HepG2 (cell line): ENCODE measurements at regions not wholly inside any gene's neighbourhood (a gene's known extent, or its start where the extent isn't known, plus 50 kb on each side); places are given as distances from the start of the nearest gene placed in this dataset.

Source experiments
- ATAC-seq: fragments of 200-7000 bp; cut with Tn5 transposase; 3 replicates; pipeline ENCODE4 v1.9.1; 2020; ENCODE audit warnings: mild to moderate bottlenecking, moderate library complexity
- BruUV-seq: library from RNA; stranded (reverse); fragments of 400-500 nt; replicated peaks from 2 replicates; lab custom pipeline; 2021; lab: Mats Ljungman, UMichigan
- CTCF ChIA-PET: fragments of 300-600 bp; formaldehyde crosslinking; extraction: SDS; loops from one replicate; lab custom pipeline; 2021; ENCODE audit warnings: low total read pairs, inconsistent platforms, low intra/inter-chr PET ratio; lab: Yijun Ruan, JAX
- POLR2A ChIA-PET: fragments of 350-600 bp; sonication (Branson Sonifier 250); formaldehyde crosslinking; loops from one replicate; lab custom pipeline; 2020; ENCODE audit warnings: antibody characterized with exemption, inconsistent platforms; lab: Yijun Ruan, JAX
- DNase-seq: peaks from one replicate; pipeline ENCODE4 v3.0.0-alpha.2; 2015; ENCODE audit warnings: low spot score
- FAIRE-seq: peaks from 3 replicates; lab custom pipeline; 2011; peaks lifted over from hg19 to GRCh38; lab: Jason Lieb, UNC
- H2AFZ ChIP-seq: one replicate; pipeline ENCODE4 v1.6.1; 2011; ENCODE audit warnings: low read length, inconsistent platforms
- H3K27ac ChIP-seq: fragments of 300-600 bp; 3 replicates; pipeline ENCODE4 v1.8.0; 2011; ENCODE audit warnings: mixed run types, mild to moderate bottlenecking, mixed read lengths, low read length, inconsistent platforms; ENCODE audit not compliant: insufficient read depth; ENCODE audit errors: extremely low read length
- H3K27me3 ChIP-seq, 2 experiments: fragments of 200-600 bp in 1 of 2; 2 replicates in 1 of 2; 3 replicates in 1 of 2; pipeline versions ENCODE4 v1.6.0 to v1.8.0; 2011; ENCODE audit warnings: low read length in 2 of 2, mild to moderate bottlenecking in 2 of 2, moderate library complexity in 2 of 2, inconsistent platforms in 1 of 2; ENCODE audit not compliant: insufficient read depth in 2 of 2, control insufficient read depth in 1 of 2
- H3K36me3 ChIP-seq, 2 experiments: fragments of 200-600 bp in 1 of 2; replicated peaks in 1 of 2; 2 replicates in 1 of 2; 3 replicates in 1 of 2; pipeline versions ENCODE4 v1.5.1 to v1.8.0; 2011; ENCODE audit warnings: low read length in 2 of 2, inconsistent platforms in 1 of 2; ENCODE audit not compliant: insufficient read depth in 2 of 2, control insufficient read depth in 1 of 2
- H3K4me1 ChIP-seq: 2 replicates; pipeline ENCODE4 v1.5.1; 2012; ENCODE audit warnings: low read length, inconsistent platforms; ENCODE audit not compliant: insufficient read depth
- H3K4me2 ChIP-seq: 2 replicates; pipeline ENCODE4 v1.6.0; 2011; ENCODE audit warnings: low read depth, low read length, inconsistent platforms
- H3K4me3 ChIP-seq, 3 experiments: fragments of 200-600 bp in 1 of 3; sonication (generic), shearing (Covaris generic) in 1 of 3; replicated peaks in 1 of 3; 2 replicates each; pipeline ENCODE4 v1.5.1; 2011 to 2016; ENCODE audit warnings: low read length in 3 of 3, inconsistent platforms in 2 of 3, low read depth in 2 of 3, mild to moderate bottlenecking in 2 of 3, control low read depth in 1 of 3, mixed read lengths in 1 of 3; ENCODE audit not compliant: insufficient read depth in 1 of 3
- H3K79me2 ChIP-seq: one replicate; pipeline ENCODE4 v1.6.1; 2011; ENCODE audit warnings: low read length, inconsistent platforms; ENCODE audit not compliant: insufficient read depth
- H3K9ac ChIP-seq: 2 replicates; pipeline ENCODE4 v1.6.0; 2011; ENCODE audit warnings: mild to moderate bottlenecking, low read depth, low read length, inconsistent platforms; ENCODE audit not compliant: insufficient read depth
- H3K9me3 ChIP-seq: 2 replicates; pipeline ENCODE4 v1.5.1; 2012; ENCODE audit warnings: mild to moderate bottlenecking, low read length
- H4K20me1 ChIP-seq: 2 replicates; pipeline ENCODE4 v1.6.0; 2011; ENCODE audit warnings: inconsistent platforms, mild to moderate bottlenecking, low read length, moderate library complexity; ENCODE audit not compliant: insufficient read depth
- ATRX ChIP-seq: sonication (generic); formaldehyde crosslinking; IDR thresholded peaks from 2 replicates; pipeline ENCODE4 v1.4.0; 2020; ENCODE audit warnings: missing genetic modification reagents, borderline replicate concordance
- CENPX ChIP-seq: sonication (generic); formaldehyde crosslinking; IDR thresholded peaks from 2 replicates; pipeline ENCODE4 v1.9.0; 2021; ENCODE audit warnings: mild to moderate bottlenecking, missing genetic modification reagents, moderate library complexity
- FOXC1 ChIP-seq: sonication (generic); formaldehyde crosslinking; IDR thresholded peaks from 2 replicates; pipeline ENCODE4 v1.8.0; 2022; ENCODE audit warnings: mild to moderate bottlenecking, missing genetic modification reagents, borderline replicate concordance
- FOXO1 ChIP-seq: sonication (generic); formaldehyde crosslinking; IDR thresholded peaks from 2 replicates; pipeline ENCODE4 v1.4.0; 2020; ENCODE audit warnings: missing genetic modification reagents
- HOXA9 ChIP-seq: sonication (generic); formaldehyde crosslinking; IDR thresholded peaks from 2 replicates; pipeline ENCODE4 v1.8.1; 2022; ENCODE audit warnings: missing genetic modification reagents, mild to moderate bottlenecking, moderate library complexity, borderline replicate concordance
- LCORL ChIP-seq, 2 experiments: fragments of 450-650 bp in 1 of 2; sonication (generic) in 1 of 2; formaldehyde crosslinking in 1 of 2; IDR thresholded peaks; 2 replicates each; pipeline versions ENCODE4 v1.5.0 to v1.6.1; 2017 to 2020; ENCODE audit warnings: antibody characterized with exemption in 1 of 2, missing genetic modification reagents in 1 of 2
- MTF1 ChIP-seq: sonication (generic); formaldehyde crosslinking; IDR thresholded peaks from 2 replicates; pipeline ENCODE4 v1.5.0; 2020; ENCODE audit warnings: missing genetic modification reagents
- POLR2AphosphoS5 ChIP-seq: IDR thresholded peaks from 2 replicates; pipeline ENCODE4 v1.6.1; 2012; ENCODE audit warnings: low read depth, low read length
- RFXANK ChIP-seq: IDR thresholded peaks from 2 replicates; pipeline ENCODE4 v1.6.1; 2016
- SNAPC4 ChIP-seq: sonication (generic); formaldehyde crosslinking; IDR thresholded peaks from 2 replicates; pipeline ENCODE4 v1.4.0; 2020; ENCODE audit warnings: mild to moderate bottlenecking, missing genetic modification reagents
- SRSF1 ChIP-seq: fragments of 200-400 bp; formaldehyde crosslinking; optimal IDR thresholded peaks from 2 replicates; pipeline ENCODE3; 2017; ENCODE audit warnings: mild to moderate bottlenecking, low read depth, low read length, moderate library complexity
- ZBTB2 ChIP-seq: sonication (generic); formaldehyde crosslinking; IDR thresholded peaks from 2 replicates; pipeline ENCODE4 v1.8.0; 2022; ENCODE audit warnings: low read depth, missing genetic modification reagents
- ZNF275 ChIP-seq: sonication (generic); formaldehyde crosslinking; IDR thresholded peaks from 2 replicates; pipeline ENCODE4 v1.8.0; 2022; ENCODE audit warnings: missing genetic modification reagents, mild to moderate bottlenecking, inconsistent platforms, borderline replicate concordance
- ZNF513 ChIP-seq: sonication (generic); formaldehyde crosslinking; conservative IDR thresholded peaks from 2 replicates; pipeline ENCODE4 v1.5.0; 2020; ENCODE audit warnings: missing genetic modification reagents
- ZNF552 ChIP-seq: sonication (generic); formaldehyde crosslinking; IDR thresholded peaks from 2 replicates; pipeline ENCODE4 v1.9.0; 2022; ENCODE audit warnings: missing genetic modification reagents, mild to moderate bottlenecking, borderline replicate concordance
- ZNF761 ChIP-seq: sonication (generic); formaldehyde crosslinking; conservative IDR thresholded peaks from 2 replicates; pipeline ENCODE4 v1.4.0; 2020; ENCODE audit warnings: mild to moderate bottlenecking, missing genetic modification reagents
- ZSCAN22 ChIP-seq: sonication (generic); formaldehyde crosslinking; IDR thresholded peaks from 2 replicates; pipeline ENCODE4 v1.4.0; 2020; ENCODE audit warnings: mild to moderate bottlenecking, missing genetic modification reagents
- WGBS: methylation state at CpG from one replicate; pipeline ENCODE4 v1.1.6; 2017; ENCODE audit warnings: low lambda C conversion rate; 5-methylcytosine and 5-hydroxymethylcytosine counted together
- in situ Hi-C: cut with HindIII; loops from 2 replicates; pipeline ENCODE4 v1.10.0; 2017; ENCODE audit warnings: low pct_unique_long_range_greater_than_20kb; ENCODE audit not compliant: extremely low pct_ligation_motif_present
- intact Hi-C: fragments of 100-400 bp; cut with micrococcal nuclease; formaldehyde crosslinking; loops from one replicate; pipeline ENCODE4 v1.10.0; 2022; ENCODE audit not compliant: unreplicated experiment

GRCh38 chr13:109857803-109858202 is 71.4 kb upstream of the IRS2 start:
- H3K4me2 ChIP-seq: no peak overlapping the region
- no TSS peak for BruUV-seq
- in situ Hi-C loops: no loop called here
- H2AFZ ChIP-seq: no peak overlapping the region
- 39% methylated on average over 7 of the region's 7 CpGs for WGBS
- ChIA-PET POLR2A (no interaction called here), CTCF (no interaction called here)
- intact Hi-C loops: no loop called here
- no peaks in the 10 kb centered on the region for H3K79me2 ChIP-seq
- no peak overlapping the region for H3K27ac ChIP-seq
- H3K4me3 ChIP-seq: no peak overlapping the region
- H3K9ac ChIP-seq: no peak overlapping the region
- no peaks in the 10 kb centered on the region for H4K20me1 ChIP-seq
- no peaks in the 10 kb centered on the region for H3K36me3 ChIP-seq
- H3K4me1 ChIP-seq: no peaks in the 10 kb centered on the region
- H3K27me3 ChIP-seq: no peaks in the 10 kb centered on the region; a peak in 1 of 5 replicates
- no peaks in the 10 kb centered on the region for H3K9me3 ChIP-seq
- FAIRE-seq (no peak), DNase-seq (no peak), ATAC-seq (no peak)
- TF ChIP-seq ZNF552: no peak
- TF ChIP-seq ZNF761: no peak
- no peak for TF ChIP-seq CENPX (CRISPR knock-in tag)
- TF ChIP-seq LCORL (IDR thresholded peaks at IDR 0.05): no peak
- TF ChIP-seq LCORL (CRISPR knock-in tag; IDR thresholded peaks at IDR 0.05): no peak
- no peak for TF ChIP-seq ZNF513 (CRISPR knock-in tag)
- TF ChIP-seq MTF1 (CRISPR knock-in tag): no peak
- no peak for TF ChIP-seq FOXC1
- no peak for TF ChIP-seq ATRX
- TF ChIP-seq FOXO1 (CRISPR knock-in tag): no peak
- TF ChIP-seq HOXA9 (CRISPR knock-in tag): no peak
- no peak for TF ChIP-seq RFXANK (CRISPR knock-in tag)
- TF ChIP-seq SNAPC4: no peak
- no peak for TF ChIP-seq ZSCAN22 (CRISPR knock-in tag)
- no peak for TF ChIP-seq ZBTB2
- no peak for TF ChIP-seq ZNF275 (CRISPR knock-in tag)
- TF ChIP-seq SRSF1: no peak
- TF ChIP-seq POLR2AphosphoS5: no peak
